Fibroblast of skin of abdomen (primary cell): ENCODE measurements at regions not wholly inside any gene's neighbourhood (a gene's known extent, or its start where the extent isn't known, plus 50 kb on each side); places are given as distances from the start of the nearest gene placed in this dataset.
"Not testable (repeated sequence)": the region's sequence is repeated elsewhere in the genome, so short reads cannot be mapped to it uniquely, and the experiment has no call there.

Experiments used
- DNase-seq: peaks from one replicate; pipeline ENCODE4 v3.0.0-alpha.2; 2013

DNA sequence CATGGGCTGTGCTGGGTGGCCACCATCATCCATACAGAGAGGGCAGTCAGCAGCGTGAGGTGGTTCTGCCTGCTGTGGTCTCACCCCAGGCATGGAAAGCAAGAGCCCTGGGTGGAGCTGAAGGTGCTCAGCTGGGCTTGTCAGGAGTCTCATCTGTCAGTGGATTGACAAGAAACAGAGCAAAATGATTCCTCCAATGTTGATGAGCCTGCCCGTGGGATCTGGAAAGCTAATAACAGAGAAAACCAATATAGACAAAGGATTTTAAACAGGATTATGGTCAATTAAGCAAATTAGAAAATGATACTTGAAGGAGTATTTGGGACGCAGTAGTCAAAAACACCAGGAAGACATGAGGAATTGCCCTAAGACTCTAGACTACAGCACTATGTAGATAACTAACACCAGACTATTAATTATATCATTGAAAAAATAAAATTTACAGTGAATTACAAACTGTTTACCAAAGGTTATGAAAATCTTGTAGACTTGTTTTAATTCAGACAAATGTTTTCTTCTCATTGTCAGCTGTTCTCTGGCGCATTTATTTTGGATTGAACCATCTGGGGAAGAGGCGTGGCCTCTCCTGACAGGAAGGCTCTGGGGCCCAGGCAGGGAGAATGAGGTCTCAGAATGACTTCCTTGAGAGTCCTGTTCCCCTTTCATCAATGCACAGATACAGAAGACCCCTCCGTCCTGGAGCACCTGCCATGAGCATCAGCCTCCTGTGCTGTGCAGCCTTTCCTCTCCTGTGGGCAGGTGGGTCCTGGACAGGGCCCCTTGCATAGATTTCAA, 211.2 kb upstream of the PRSS58 start:
- no peak for DNase-seq

DNA sequence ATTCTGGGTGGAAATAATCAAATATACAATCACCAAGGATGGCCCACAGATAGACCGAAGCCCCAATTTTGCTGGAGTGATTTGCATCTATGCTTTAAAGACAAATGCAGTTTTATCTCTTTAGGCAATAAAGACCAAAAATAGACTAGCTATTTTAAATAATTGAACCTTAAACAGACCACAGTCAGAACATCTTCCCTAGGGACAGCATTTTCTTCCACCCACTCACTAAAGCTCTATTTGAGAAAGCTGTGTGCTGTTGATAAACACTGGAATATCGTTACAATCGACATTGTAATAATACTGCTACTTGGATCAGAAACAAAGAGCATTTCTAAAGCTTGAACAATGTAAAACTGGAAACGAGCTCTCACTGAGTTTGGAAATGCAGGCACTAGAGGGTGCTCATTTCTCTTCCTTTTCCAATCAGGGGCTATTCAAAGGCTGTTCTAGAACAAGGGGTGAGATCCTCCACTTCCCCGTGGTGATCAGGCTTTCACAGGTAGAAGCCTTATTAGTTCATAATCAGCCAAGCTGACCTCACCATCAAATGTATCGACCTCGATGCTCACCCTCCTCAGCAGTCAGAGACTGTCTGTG, 209.3 kb upstream of the PRSS58 start:
- DNase-seq: not testable (repeated sequence)

DNA sequence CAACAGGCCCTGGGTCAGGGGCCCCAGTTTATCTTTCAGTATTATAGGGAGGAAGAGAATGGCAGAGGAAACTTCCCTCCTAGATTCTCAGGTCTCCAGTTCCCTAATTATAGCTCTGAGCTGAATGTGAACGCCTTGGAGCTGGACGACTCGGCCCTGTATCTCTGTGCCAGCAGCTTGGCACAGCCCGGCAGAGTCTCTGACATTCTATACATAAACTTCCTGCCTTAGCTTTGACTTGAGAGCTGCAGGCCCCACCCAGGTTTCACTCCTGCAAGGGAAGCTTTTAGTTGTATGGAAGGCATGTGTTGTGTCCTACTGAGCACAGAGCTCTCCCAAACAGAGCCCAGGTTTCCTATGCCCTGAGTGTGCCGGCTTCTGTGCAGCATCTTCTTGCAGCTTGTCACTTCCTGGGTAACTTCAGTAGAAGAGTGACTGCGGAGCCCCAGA, 205.6 kb upstream of the PRSS58 start:
- no peak for DNase-seq

DNA sequence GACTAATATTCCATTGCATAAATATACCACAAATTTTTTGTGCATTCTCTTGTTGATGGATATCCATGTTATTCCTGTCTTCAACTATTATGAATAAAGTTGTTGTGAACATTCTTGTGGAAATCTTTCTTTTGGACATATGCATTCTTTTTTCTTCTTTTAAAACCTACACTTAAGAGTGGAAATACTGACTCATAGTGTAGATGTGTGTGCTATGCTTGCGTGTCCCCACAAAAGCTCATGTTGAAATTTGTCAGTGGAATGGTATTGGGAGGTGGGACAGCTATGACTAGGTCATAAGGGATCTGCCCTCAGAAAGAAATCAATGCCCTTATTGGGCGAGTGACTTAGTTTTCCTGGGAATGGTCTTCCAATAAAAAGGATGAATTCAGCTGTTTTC, 203.6 kb upstream of the PRSS58 start:
- peak; percentile 98 for DNase-seq

DNA sequence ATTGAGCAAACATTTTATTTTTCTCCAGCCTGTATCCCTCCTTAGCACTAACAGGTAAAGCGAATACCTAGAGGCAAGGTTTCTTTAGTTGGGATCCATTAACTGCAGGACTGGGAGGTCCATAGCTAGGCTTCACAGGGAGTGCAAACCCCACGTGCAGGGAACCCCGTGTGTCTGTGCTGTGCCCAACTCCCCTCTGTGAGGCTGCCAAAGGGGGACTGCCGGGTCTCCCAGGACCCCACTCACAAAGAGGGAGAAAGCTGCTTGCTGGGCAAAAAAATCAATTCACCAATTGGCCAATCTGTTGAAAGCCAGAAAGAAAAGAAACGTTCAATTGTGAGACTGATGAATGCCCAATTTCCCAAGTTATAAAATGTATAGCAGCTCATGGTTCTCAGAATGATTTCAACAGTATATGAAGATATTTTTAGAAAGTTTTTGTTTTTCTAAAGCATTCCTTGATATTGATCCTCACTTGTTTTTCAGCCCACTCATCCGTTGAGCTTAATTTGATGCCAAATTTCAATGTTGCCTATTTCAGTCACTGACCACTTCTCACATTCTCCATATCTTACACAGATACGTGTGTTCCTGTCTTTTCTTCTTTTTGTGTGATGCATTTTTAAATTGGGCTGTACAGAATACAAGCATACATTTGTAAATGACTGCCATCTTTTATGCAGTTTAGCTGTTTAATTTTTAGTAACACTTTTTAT, 202.7 kb upstream of the PRSS58 start:
- peak; percentile 60 for DNase-seq

DNA sequence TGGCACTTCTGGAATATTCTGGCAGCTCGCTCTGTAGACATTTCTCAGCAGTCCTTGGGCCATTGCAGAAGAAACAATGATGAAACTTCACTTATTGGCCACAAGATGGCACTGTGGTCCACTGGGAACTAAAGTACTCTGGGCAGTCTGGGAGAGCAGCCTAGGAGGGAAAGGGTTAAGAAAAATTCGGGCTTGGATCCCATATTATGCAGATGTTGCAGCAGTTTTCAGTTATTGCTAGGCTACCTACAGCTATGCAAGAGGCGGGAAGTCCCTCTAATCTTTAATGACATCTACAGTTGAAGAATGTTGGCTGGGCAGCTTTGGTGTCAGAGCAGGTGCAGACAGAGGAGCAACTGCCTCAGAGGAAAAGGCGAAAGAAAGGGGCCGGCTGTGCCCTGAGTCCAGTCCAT, 201.7 kb upstream of the PRSS58 start:
- peak; percentile 86 for DNase-seq

DNA sequence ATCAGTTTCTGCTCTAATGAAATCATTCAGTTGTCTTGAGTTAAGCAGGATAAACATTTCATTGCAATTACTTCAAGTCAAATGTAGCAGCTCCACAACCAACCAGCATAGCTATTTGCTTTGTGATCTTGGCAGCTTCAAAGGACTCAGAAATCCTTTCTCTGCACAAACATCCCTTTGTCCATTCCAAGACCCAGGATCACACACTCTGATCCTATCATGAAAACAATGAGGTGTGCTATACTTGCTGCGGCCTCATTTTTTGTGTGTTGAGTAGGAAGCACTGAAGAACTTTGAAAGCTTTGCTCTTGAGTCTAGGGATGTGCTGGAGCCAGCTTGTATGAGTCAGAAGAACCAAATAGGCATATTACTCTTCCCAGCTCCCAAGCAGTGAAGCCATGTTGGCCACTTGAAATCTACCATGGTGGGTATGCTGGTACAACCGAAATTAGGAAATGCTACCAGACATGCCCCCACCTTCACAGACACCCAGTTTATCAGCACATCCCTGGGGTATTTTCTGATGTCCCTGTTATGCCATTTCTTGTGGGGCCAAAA, 199.4 kb upstream of the PRSS58 start:
- DNase-seq: no peak

DNA sequence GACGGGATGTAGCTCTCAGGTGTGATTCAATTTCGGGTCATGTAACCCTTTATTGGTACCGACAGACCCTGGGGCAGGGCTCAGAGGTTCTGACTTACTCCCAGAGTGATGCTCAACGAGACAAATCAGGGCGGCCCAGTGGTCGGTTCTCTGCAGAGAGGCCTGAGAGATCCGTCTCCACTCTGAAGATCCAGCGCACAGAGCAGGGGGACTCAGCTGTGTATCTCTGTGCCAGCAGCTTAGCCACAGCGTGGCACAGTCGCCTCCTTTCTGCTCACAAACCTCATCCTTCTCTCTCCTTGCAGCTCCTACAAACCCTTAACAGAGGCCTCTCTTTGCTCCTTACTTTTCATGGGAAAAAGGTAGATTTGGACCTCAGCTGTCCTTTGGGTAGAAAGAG, 197.5 kb upstream of the PRSS58 start:
- no peak for DNase-seq

DNA sequence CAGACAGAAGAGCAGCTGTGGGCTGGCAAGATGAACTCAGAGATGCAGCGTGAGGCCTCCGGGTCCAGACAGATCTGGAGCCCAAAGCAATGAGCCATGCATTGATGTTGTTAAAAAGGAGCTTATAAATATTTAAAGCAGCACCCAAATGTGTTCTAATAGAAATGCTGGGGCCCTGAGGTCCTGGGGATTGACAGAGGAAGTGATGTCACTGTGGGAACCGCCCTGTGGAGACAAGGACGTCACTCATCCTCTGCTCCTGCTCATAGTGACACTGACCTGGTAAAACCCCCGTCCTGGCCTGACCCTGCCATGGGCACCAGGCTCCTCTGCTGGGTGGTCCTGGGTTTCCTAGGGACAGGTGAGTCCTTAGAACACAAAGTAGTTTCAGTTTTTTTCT, 197.0 kb upstream of the PRSS58 start:
- DNase-seq: no peak

DNA sequence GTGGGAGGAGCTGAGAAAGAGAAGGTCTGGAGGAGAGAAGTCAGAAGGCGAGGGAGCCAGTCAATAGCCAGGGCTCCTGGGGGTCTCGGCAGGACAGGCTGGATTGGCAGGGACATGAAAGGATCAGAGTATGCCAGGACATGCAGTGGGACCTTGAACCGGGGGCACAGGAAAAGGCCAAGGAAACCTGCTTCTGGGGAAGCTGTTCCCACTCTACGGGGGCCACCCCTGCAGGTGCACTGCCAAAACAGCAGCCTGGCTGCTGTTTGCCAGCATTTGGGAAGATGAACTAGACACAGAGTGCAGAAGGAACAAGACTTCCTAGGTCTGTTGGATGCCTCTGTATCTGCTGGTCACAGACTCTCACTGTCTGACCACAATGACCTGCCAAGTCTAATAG, 194.9 kb upstream of the PRSS58 start:
- no peak for DNase-seq

DNA sequence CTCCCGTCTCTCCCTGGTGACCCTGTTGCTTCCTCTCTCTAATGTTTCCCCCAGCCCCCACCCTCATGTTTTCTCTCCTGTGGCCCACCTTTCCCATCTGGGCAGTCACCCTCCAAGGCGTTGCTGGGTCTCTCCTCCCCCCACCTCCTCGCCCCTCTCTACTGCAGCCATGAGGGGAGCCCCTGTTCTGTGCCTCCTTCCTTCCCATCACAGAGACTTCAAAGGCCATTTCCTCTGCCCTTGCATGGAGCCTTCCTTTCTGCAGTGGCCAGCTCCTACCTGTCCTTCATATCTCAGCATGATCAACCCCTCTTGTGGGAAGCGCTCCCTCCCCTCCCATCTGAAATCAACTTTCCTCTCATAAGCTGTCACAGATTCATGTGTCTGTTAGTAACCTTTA, 194.0 kb upstream of the PRSS58 start:
- no peak for DNase-seq

DNA sequence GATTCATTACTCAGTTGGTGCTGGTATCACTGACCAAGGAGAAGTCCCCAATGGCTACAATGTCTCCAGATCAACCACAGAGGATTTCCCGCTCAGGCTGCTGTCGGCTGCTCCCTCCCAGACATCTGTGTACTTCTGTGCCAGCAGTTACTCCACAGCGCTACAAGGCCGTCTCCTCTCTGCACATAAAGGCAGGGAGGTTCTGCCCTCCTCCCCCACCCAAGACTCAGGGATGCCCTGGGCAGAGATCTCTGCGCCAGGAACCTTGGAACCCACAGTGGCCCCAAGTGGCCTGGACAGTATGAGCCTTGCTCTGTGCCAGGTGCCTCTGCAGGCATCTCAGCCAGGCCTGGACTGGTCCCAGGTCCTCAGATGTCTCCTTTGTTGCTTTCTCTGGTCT, 193.4 kb upstream of the PRSS58 start:
- no peak for DNase-seq

DNA sequence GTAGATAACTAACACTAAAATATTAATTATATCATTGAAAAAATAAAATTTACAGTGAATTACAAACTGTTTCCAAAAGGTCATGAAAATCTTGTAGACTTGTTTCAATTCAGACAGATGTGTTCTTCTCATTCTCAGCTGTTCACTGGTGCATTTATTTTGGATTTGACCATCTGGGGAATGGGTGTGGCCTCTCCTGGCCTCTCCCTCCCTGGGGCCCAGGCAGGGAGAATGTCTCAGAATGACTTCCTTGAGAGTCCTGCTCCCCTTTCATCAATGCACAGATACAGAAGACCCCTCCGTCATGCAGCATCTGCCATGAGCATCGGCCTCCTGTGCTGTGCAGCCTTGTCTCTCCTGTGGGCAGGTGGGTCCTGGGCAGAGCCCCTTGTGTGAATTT, 192.8 kb upstream of the PRSS58 start:
- no peak for DNase-seq

DNA sequence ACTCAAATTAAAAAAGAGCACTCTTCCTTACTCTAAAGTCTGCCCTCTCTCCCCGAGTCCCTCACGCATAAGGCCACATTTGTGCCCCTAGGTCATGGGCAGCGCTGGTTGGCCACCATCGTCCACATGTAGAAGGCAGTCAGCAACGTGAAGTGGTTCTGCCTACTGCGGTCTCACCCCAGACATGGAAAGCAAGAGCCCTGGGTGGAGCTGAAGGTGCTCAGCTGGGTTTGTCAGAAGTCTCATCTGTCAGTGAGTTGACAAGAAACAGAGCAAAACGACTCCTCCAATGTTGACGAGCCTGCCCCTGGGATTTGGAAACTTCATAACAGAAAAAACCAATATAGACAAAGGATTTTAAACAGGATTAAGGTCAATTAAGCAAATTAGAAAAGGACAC, 192.3 kb upstream of the PRSS58 start:
- no peak for DNase-seq

DNA sequence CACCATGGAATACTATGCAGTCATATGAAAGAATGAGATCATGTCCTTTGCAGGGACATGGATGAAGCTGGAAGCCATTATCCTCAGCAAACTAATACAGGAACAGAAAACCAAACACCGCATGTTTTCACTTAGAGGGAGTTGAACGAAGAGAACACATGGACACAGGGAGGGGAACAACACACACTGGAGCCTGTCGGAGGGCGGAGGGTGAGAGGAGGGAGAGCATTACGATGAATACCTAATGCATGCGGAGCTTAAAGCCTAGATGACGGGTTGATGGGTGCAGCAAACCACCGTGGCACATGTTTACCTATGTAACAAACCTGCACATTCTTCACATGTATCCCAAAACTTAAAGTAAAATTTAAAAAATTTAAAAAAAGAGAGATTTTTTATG, 191.0 kb upstream of the PRSS58 start:
- DNase-seq: not testable (repeated sequence)

DNA sequence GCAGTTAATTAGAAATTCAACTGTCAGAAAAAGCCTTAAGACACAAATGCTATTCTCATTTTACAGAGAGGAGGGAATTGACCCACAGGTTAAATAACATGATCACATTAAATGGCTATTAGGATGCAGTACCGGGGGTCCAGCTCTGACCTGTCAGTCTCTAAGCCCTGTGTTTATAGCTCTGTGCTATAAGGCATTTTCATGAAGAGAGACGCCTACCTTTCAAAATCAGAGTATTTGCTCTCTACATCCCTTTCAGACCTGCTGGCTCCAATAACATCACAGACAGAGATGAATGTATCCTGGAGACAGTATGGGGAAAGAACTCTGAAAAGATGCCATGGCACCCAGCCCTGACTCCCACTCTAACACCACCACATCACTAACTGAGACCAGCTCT, 189.9 kb upstream of the PRSS58 start:
- DNase-seq: no peak

DNA sequence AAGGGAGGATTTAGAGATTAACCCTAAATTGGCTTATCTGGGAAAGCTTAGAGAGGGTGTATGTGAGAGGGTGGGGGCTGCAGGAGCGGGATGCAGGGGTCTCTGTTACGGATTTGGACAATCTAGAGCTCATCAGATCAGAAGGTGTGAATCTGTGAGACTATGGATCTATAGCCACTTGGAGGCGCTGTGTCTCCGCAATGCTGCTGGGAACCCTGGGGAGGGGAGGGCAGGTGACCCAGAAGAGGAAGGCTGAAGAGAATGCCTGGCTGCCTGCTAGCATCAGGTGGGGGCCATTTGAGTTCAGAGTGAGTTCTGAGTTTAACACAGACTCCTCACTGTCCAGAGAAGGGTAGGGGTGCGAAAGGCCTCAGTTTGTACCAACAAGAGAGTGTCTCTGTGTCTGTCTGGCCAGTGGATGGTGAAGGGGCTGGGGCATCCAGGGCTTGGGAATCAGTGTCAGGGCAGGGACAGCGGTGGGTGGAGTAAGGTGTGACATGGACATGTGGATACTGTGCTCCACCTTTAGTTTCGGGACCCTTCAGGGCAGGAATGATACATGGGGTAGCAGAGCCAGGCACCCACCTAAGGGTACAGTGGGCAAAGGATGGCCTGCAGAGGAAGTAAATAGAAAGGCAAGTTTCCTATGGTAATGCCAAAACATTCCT, 187.3 kb upstream of the PRSS58 start:
- DNase-seq: no peak

DNA sequence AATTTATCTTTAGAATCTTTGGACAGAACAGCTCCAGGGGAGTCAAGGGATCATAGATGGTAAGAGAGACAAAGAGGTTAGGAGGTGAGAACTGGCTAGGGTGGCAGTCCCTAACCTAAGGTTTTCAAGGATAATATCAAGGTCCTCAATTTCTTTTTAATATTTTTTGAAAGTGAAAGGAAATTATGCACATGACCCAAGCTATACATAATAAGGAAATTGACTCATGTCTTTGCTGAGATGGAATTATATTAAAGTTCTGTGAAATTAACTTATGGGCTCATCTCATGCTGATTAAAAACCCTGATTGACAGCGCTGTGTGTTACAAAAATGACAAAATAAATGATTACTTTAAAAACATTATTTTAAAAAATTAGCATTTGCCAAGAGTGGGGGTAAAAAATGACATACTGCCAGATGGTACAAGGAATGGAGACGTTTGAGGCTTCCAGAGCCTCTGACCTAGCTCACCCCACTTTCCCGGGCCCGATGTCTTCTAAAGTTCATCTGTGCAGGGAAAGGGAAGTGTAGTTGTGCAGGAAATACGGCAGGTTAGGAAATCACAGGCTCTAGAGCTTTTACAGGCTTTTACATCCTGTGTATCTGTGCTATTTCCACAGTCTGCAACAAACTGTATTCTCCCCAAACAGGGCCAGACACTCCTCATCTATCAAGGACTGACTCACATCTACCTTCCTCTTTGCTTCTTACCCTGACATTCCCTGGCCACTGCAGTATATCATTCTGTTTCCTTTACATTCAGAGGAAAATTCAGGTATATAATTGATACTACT, 185.6 kb upstream of the PRSS58 start:
- peak; percentile 31 for DNase-seq

DNA sequence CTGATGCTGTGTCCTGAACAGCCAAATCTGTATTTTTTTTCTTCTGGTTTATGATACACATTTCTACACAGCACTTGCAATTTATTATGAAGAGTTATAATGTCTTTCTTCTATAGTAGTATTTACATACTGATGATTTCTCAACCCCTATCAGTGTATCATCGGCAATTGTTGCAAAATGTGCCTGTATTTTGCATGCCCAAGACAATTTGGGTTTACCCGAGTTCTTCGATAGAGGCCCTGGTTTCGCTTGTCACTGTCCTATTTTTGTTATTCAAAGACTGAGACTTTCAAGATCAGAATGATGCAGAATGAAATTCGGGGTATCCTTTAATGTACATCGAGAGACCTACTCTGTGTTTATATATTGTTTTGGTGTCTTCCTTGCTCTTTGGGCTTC, 184.5 kb upstream of the PRSS58 start:
- no peak for DNase-seq

DNA sequence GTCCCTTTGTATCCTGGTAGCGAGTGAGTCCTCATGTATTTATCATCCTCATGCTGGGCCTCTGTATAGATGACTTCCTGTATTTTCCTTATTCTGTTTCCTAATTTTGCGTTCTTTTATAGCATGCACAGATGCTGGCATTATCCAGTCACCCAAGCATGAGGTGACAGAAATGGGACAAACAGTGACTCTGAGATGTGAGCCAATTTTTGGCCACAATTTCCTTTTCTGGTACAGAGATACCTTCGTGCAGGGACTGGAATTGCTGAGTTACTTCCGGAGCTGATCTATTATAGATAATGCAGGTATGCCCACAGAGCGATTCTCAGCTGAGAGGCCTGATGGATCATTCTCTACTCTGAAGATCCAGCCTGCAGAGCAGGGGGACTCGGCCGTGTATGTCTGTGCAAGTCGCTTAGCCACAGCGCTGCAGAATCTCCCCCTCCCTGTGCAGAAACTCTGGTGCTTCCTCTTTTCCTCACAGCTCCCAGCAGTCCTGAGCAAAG, 183.1 kb upstream of the PRSS58 start:
- DNase-seq: no peak

DNA sequence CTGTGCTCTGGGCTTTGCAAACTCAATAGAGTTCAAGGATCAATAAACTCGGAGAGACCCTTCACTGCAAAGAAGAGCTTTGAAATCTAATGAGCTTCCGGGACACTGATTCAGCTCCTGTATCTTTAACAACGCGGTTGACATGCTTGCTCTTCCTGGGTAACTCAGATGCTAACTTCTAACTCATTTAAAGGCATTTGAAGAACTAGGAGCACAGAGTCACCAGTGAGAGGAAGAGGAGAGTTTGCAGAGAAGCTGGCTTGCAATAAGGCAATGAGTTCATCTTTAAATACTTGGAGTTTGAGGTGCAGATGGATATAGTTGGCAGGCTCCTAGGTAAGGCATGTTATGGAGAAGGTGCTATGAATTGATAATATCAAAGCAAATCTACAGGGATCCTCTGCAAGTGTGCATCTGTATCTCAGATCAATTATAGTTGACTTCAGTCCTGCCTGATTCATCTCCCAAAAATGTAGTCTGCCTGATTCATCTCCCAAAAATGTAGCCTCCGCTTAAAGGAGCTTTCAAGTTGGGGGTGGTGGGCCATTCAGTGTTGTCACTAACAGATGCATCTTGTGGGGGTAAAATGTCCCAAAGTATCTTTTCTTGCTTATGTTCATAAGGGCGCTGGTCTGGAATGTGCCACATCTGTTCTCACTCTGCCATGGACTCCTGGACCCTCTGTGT, 182.5 kb upstream of the PRSS58 start:
- DNase-seq: peak; percentile 91
